Epithelial cell of esophagus (primary cell): ENCODE measurements at regions not wholly inside any gene's neighbourhood (a gene's known extent, or its start where the extent isn't known, plus 50 kb on each side); places are given as distances from the start of the nearest gene placed in this dataset.

ENCODE experiments used
- DNase-seq: peaks from one replicate; pipeline ENCODE4 v3.0.0; 2010; ENCODE audit warnings: low read depth
- H3K4me3 ChIP-seq: 2 replicates; pipeline ENCODE4 v1.5.1; 2011; ENCODE audit warnings: mild to moderate bottlenecking, low read length, control low read depth
- CTCF ChIP-seq: IDR thresholded peaks from 2 replicates; pipeline ENCODE4 v1.5.1; 2011; ENCODE audit warnings: low read depth, mild to moderate bottlenecking, low read length, control low read depth, inconsistent platforms; ENCODE audit not compliant: insufficient read depth; ENCODE audit errors: missing control alignments

- no peak overlapping the region for H3K4me3 ChIP-seq
- DNase-seq: no peak
- no peak for TF ChIP-seq CTCF
Measured at GRCh38 chr7:24372961-24373955, 89.3 kb downstream of the NPY start.

DNA sequence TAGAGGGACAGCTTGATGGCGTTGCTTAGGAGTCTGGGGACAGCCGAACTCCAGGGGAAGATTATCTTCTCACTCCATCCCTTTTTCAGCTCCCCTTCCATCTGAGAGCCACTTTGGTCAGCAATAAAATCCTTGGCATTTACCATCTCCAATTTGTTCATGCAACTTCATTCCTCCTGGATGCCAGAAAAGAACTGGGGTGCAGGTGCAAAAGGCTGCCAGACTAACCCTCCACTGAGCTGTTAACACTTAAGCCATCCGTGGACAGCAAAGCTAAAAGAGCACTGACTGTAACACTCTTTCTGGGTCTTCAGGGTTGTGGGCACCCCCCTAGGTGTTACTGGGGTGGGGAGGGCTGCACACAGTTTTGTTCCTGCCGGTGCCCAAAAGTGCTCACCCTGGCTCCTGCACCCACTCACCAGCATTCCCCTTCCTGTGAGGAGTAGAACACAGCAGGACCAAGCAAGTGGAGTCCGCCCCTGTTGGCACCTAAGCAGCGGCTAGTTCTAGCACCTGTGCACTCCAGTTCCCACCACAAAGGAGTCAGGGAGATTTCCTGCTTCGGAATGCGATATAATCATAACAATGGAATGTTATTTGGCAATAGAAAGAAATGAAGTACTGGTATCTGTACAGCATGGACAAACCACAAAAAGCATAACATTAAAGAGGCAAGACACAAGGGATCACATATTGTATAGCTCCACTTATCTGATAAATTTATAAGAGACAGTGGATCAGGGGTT lies 95.1 kb downstream of the NPY start:
- no peak overlapping the region for H3K4me3 ChIP-seq
- TF ChIP-seq CTCF: no peak
- peak; percentile 87 for DNase-seq

GRCh38 chr7:24381894-24382505 lies 98.0 kb downstream of the NPY start:
- H3K4me3 ChIP-seq: no peak overlapping the region
- peak; percentile 45 for DNase-seq
- TF ChIP-seq CTCF: peak; percentile 60

GRCh38 chr7:24383055-24383454 lies 99.1 kb downstream of the NPY start:
- no peak overlapping the region for H3K4me3 ChIP-seq
- DNase-seq: no peak
- TF ChIP-seq CTCF: no peak

DNA sequence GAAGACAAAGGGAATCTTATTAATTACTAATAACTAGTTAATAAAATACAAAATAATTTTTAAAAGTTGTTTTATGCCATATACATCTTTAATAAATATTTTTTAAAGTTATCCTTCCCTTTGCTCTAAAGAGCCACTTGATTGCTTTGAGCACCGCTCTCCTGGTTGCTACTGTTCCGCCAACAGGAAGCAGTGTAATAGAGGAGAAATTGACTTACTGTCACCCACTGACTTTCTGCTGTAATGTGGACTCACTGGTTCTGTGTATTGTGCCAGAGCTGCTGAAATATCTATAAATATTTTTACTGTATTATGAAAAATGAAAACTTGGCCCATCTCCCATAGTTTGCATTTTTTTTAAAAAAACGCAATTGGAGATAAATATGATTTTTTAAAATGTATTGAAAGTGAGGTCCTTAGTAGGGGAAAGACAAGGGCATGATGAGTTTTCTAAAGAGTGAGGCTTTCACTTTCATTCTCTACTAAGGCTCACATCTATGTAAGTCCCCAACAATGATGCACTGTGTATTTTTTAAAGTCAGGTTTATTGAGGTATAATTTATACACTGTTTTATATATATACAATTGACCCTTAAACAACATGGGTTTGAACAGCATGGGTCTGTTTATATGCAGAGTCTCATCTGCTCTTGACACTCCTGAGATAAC lies 100.5 kb downstream of the NPY start:
- no peak for TF ChIP-seq CTCF
- no peak overlapping the region for H3K4me3 ChIP-seq
- no peak for DNase-seq

GRCh38 chr7:24388212-24388611 lies 104.2 kb downstream of the NPY start:
- no peak for TF ChIP-seq CTCF
- no peak overlapping the region for H3K4me3 ChIP-seq
- DNase-seq: no peak
